A673 (cell line): ENCODE measurements at regions not wholly inside any gene's neighbourhood (a gene's known extent, or its start where the extent isn't known, plus 50 kb on each side); places are given as distances from the start of the nearest gene placed in this dataset.

Experiments
- BruUV-seq: library from RNA; stranded (reverse); fragments of 400-500 nt; replicated peaks from 2 replicates; lab custom pipeline; 2021; lab: Mats Ljungman, UMichigan
- CTCF ChIA-PET: fragments of 300-600 bp; sonication (Branson Sonifier 250); formaldehyde crosslinking; loops from one replicate; lab custom pipeline; 2022; ENCODE audit warnings: antibody characterized with exemption; lab: Charles Lee
- POLR2A ChIA-PET: fragments of 300-600 bp; sonication (Branson Sonifier 250); formaldehyde crosslinking; loops from one replicate; lab custom pipeline; 2022; ENCODE audit warnings: antibody characterized with exemption; ENCODE audit not compliant: low non-redundant PET; lab: Charles Lee
- DNase-seq: peaks from one replicate; pipeline ENCODE4 v3.0.0-alpha.2; 2015; ENCODE audit warnings: low spot score
- H3K27ac ChIP-seq: fragments of 200-600 bp; sonication (generic); 2 replicates; pipeline ENCODE4 v1.5.1; 2016; ENCODE audit warnings: mixed run types, low read depth, mild to moderate bottlenecking, mixed read lengths, antibody characterized with exemption, low read length; ENCODE audit not compliant: poor library complexity, severe bottlenecking
- H3K27me3 ChIP-seq: fragments of 200-600 bp; sonication (generic); replicated peaks from 2 replicates; pipeline ENCODE4 v1.6.1; 2017; ENCODE audit warnings: mixed run types, low read depth, mild to moderate bottlenecking, mixed read lengths, antibody characterized with exemption, low read length; ENCODE audit not compliant: insufficient read depth, poor library complexity
- H3K36me3 ChIP-seq: fragments of 200-600 bp; sonication (generic); 2 replicates; pipeline ENCODE4 v1.6.1; 2016; ENCODE audit warnings: mixed run types, mild to moderate bottlenecking, mixed read lengths, antibody characterized with exemption, low read length; ENCODE audit not compliant: insufficient read depth, poor library complexity, severe bottlenecking
- H3K4me1 ChIP-seq: fragments of 200-600 bp; sonication (generic); 2 replicates; pipeline ENCODE4 v1.6.1; 2017; ENCODE audit warnings: mixed run types, mild to moderate bottlenecking, mixed read lengths, antibody characterized with exemption, low read length; ENCODE audit not compliant: insufficient read depth, poor library complexity, severe bottlenecking
- H3K4me3 ChIP-seq: fragments of 200-600 bp; sonication (generic); 2 replicates; pipeline ENCODE4 v1.5.1; 2016; ENCODE audit warnings: low read depth, mixed run types, mild to moderate bottlenecking, mixed read lengths, low read length; ENCODE audit not compliant: poor library complexity, severe bottlenecking
- H3K9me3 ChIP-seq: fragments of 200-600 bp; sonication (generic); 2 replicates; pipeline ENCODE4 v1.6.1; 2016; ENCODE audit warnings: mixed run types, low read depth, mild to moderate bottlenecking, mixed read lengths, antibody characterized with exemption, low read length; ENCODE audit not compliant: poor library complexity, severe bottlenecking
- EZH2 ChIP-seq: fragments of 200-600 bp; sonication (generic); IDR thresholded peaks from 2 replicates; pipeline ENCODE4 v1.6.1; 2017; ENCODE audit warnings: borderline replicate concordance, low read depth, mild to moderate bottlenecking, mixed read lengths, antibody characterized with exemption, low read length; ENCODE audit not compliant: poor library complexity, severe bottlenecking
- intact Hi-C: fragments of 100-400 bp; cut with micrococcal nuclease; formaldehyde crosslinking; loops from one replicate; pipeline ENCODE4 v1.10.0; 2022; ENCODE audit not compliant: unreplicated experiment
- TF ChIP-seq, protein P1 (sequence below): fragments of 300-800, 200-600 bp; sonication (generic); conservative IDR thresholded peaks from 2 replicates; pipeline ENCODE4 v1.5.1; 2017; ENCODE audit warnings: low read depth, mild to moderate bottlenecking, antibody characterized with exemption, low read length, moderate library complexity, mixed read lengths

DNA sequence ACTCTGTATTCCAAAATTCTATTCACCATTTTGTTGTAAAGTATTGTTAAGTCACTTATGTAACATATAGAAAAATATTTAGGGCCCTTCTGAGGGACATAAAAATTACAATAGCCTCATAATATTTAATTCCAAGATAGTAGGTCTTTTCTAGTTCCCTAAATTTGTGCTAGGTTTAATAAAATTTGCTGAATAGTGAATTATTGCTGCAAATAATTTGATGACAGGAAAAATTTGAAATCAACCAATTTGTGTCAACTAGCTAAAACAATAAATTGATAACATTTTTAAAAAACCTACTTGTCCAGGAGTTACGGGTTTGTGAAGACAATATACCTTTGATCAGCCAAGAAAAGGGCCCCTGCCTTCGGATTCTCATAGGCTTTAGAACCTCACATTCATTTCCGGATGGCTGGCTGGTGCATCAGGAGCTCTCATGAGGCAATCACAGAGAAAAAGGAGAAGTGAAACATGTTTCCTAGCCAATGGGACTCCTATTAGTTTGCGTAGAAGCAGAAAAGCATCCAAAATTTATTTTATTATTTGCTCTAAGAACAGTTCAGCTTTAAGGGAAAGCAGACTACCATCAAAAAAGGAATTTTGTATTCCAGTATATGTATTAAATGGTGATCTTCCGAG, 177.2 kb downstream of the LRRC3B start:
- TF ChIP-seq, protein P1, sequence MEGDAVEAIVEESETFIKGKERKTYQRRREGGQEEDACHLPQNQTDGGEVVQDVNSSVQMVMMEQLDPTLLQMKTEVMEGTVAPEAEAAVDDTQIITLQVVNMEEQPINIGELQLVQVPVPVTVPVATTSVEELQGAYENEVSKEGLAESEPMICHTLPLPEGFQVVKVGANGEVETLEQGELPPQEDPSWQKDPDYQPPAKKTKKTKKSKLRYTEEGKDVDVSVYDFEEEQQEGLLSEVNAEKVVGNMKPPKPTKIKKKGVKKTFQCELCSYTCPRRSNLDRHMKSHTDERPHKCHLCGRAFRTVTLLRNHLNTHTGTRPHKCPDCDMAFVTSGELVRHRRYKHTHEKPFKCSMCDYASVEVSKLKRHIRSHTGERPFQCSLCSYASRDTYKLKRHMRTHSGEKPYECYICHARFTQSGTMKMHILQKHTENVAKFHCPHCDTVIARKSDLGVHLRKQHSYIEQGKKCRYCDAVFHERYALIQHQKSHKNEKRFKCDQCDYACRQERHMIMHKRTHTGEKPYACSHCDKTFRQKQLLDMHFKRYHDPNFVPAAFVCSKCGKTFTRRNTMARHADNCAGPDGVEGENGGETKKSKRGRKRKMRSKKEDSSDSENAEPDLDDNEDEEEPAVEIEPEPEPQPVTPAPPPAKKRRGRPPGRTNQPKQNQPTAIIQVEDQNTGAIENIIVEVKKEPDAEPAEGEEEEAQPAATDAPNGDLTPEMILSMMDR: no peak
- no peak for TF ChIP-seq EZH2
- Histone ChIP-seq H3K27me3 (no peaks in the 10 kb centered on the region), H3K4me1 (no peaks in the 10 kb centered on the region), H3K9me3 (no peaks in the 10 kb centered on the region), H3K36me3 (no peaks in the 10 kb centered on the region), H3K27ac (no peak overlapping the region), H3K4me3 (no peak overlapping the region)
- CTCF ChIA-PET: no interaction called here
- no peak for DNase-seq
- POLR2A ChIA-PET: no interaction called here
- BruUV-seq: no TSS peak
- intact Hi-C loops: no loop called here

DNA sequence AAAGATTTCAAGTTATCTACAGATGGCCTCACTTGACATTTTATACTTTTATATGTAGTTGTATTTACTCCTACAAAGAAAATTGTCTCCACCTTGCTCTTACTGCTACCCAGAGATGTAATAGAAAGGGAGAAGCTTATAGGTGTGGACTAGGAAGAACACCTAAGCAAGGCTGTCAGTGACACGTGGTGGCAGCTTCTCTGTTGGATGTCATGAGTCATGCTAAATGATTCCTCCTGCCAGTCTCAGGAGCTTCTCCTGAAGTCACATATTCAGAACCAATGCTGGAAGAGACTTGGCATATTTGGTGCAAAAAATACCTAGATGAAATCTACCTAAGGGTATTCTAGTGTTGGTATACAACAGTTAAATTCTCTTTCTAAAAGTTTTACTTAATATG, 184.7 kb downstream of the LRRC3B start:
- intact Hi-C loops: no loop called here
- POLR2A ChIA-PET: no interaction called here
- CTCF ChIA-PET: no interaction called here

GRCh38 chr3:26825454-26825853, 202.9 kb downstream of the LRRC3B start:
- no TSS peak for BruUV-seq
- CTCF ChIA-PET: no interaction called here

More for the DNA sequence above, 184.7 kb downstream of the LRRC3B start:
- H3K27me3 ChIP-seq: no peaks in the 10 kb centered on the region
- H3K4me3 ChIP-seq: no peak overlapping the region
- H3K9me3 ChIP-seq: peaks cover 6% of the 10 kb centered on the region
- no peak for DNase-seq
- no peaks in the 10 kb centered on the region for H3K36me3 ChIP-seq
- BruUV-seq: no TSS peak
- TF ChIP-seq, protein P1: no peak
- no peak for TF ChIP-seq EZH2
- no peaks in the 10 kb centered on the region for H3K4me1 ChIP-seq
- no peak overlapping the region for H3K27ac ChIP-seq

More at GRCh38 chr3:26825454-26825853, 202.9 kb downstream of the LRRC3B start:
- H3K4me3 ChIP-seq: no peak overlapping the region
- H3K9me3 ChIP-seq: peaks cover 27% of the 10 kb centered on the region
- DNase-seq: no peak
- H3K27ac ChIP-seq: no peak overlapping the region
- POLR2A ChIA-PET: no interaction called here
- H3K36me3 ChIP-seq: no peaks in the 10 kb centered on the region
- intact Hi-C loops: no loop called here
- no peak for TF ChIP-seq EZH2
- TF ChIP-seq, protein P1: no peak
- no peaks in the 10 kb centered on the region for H3K27me3 ChIP-seq
- no peaks in the 10 kb centered on the region for H3K4me1 ChIP-seq
